NCI-H1105 treated with DMSO at 0.1 percent for 48 hours (cell line): ENCODE measurements at regions not wholly inside any gene's neighbourhood (a gene's known extent, or its start where the extent isn't known, plus 50 kb on each side); places are given as distances from the start of the nearest gene placed in this dataset.
A peak's percentile ranks its signal among the peaks of the same experiment; 100 is the strongest.

Experiments
- DNase-seq: peaks from one replicate; lab custom pipeline; 2025; lab: John Stamatoyannopoulos, UW

GRCh38 chr6:137758661-137759060, 108.4 kb upstream of the TNFAIP3 start:
- no peak for DNase-seq

GRCh38 chr6:137759624-137760023, 107.4 kb upstream of the TNFAIP3 start:
- DNase-seq, result no peak

- DNase-seq, result no peak
These were observed 106.0 kb upstream of the TNFAIP3 start for GRCh38 chr6:137761072-137761471.

GRCh38 chr6:137761487-137761886, 105.6 kb upstream of the TNFAIP3 start:
- DNase-seq, result no peak

GRCh38 chr6:137762168-137763090, 104.6 kb upstream of the TNFAIP3 start:
- no peak for DNase-seq

GRCh38 chr6:137763436-137763835, 103.6 kb upstream of the TNFAIP3 start:
- no peak for DNase-seq

GRCh38 chr6:137763886-137764285, 103.2 kb upstream of the TNFAIP3 start:
- no peak for DNase-seq

- DNase-seq, result no peak
These were observed 102.6 kb upstream of the TNFAIP3 start for GRCh38 chr6:137764464-137764863.

GRCh38 chr6:137765059-137765458, 102.0 kb upstream of the TNFAIP3 start:
- DNase-seq, result no peak

- no peak for DNase-seq
These were observed 100.3 kb upstream of the TNFAIP3 start for GRCh38 chr6:137766596-137767370.

GRCh38 chr6:137767465-137767864, 99.6 kb upstream of the TNFAIP3 start:
- DNase-seq, result no peak

- DNase-seq, result no peak
These were observed 99.0 kb upstream of the TNFAIP3 start for GRCh38 chr6:137767911-137768690.

GRCh38 chr6:137768935-137769334, 98.1 kb upstream of the TNFAIP3 start:
- no peak for DNase-seq

- no peak for DNase-seq
These were observed 97.2 kb upstream of the TNFAIP3 start for GRCh38 chr6:137769797-137770362.

- no peak for DNase-seq
These were observed 94.4 kb upstream of the TNFAIP3 start for GRCh38 chr6:137772541-137773250.

GRCh38 chr6:137775227-137775626, 91.8 kb upstream of the TNFAIP3 start:
- DNase-seq, result no peak

GRCh38 chr6:137775720-137776119, 91.3 kb upstream of the TNFAIP3 start:
- peak; percentile 9 for DNase-seq

- DNase-seq, result no peak
These were observed 90.8 kb upstream of the TNFAIP3 start for GRCh38 chr6:137776256-137776655.

GRCh38 chr6:137776786-137777686, 90.0 kb upstream of the TNFAIP3 start:
- no peak for DNase-seq

- DNase-seq, result no peak
These were observed 89.4 kb upstream of the TNFAIP3 start for GRCh38 chr6:137777687-137778075.
